ENCODE measurements at regions not wholly inside any gene's neighbourhood (a gene's known extent, or its start where the extent isn't known, plus 50 kb on each side); places are given as distances from the start of the nearest gene placed in this dataset.

- H3K4me1 ChIP-seq: no peaks in the 10 kb centered on the region
- Mint-ChIP-seq H3K27me3 (ENCODE audit: insufficient read depth, low read depth) (no peaks in the 10 kb centered on the region), H3K9me3 (peaks cover 7% of the 10 kb centered on the region), H3K4me3 (no peak overlapping the region), H3K27ac (no peak overlapping the region), H3K4me1 (no peaks in the 10 kb centered on the region), H3K36me3 (no peaks in the 10 kb centered on the region)
- no peaks in the 10 kb centered on the region for H3K79me2 ChIP-seq (ENCODE audit: low read depth)
- no peak overlapping the region for H3K4me2 ChIP-seq
- no peaks in the 10 kb centered on the region for H3K27me3 ChIP-seq
- H2AFZ ChIP-seq (replicated peaks): peak overlapping the region; percentile 3
- TF ChIP-seq CTCF (IDR thresholded peaks at IDR 0.05): no peak
- no peak for TF ChIP-seq EZH2 (IDR thresholded peaks at IDR 0.05)
- TF ChIP-seq EZH2phosphoT487 (IDR thresholded peaks at IDR 0.05): no peak
- no peaks in the 10 kb centered on the region for H3F3A ChIP-seq (ENCODE audit: low read depth)
- no peak overlapping the region for H3K27ac ChIP-seq
- no peaks in the 10 kb centered on the region for H3K9me3 ChIP-seq (ENCODE audit: low read depth)
- no peak overlapping the region for H3K4me3 ChIP-seq
- no peak for DNase-seq (ENCODE audit: low spot score)
- H3K9ac ChIP-seq: no peak overlapping the region
- H4K20me1 ChIP-seq (ENCODE audit: low read depth): no peaks in the 10 kb centered on the region
- no peaks in the 10 kb centered on the region for H3K36me3 ChIP-seq
Measured at GRCh38 chr1:55396381-55396891, 181.3 kb upstream of the USP24 start.

GRCh38 chr1:55388960-55389359 is 173.8 kb upstream of the USP24 start:
- Mint-ChIP-seq H3K36me3 (no peaks in the 10 kb centered on the region), H3K27me3 (ENCODE audit: insufficient read depth, low read depth) (no peaks in the 10 kb centered on the region), H3K9me3 (peaks cover 17% of the 10 kb centered on the region), H3K4me3 (no peak overlapping the region), H3K4me1 (no peaks in the 10 kb centered on the region), H3K27ac (no peak overlapping the region)
- TF ChIP-seq EZH2phosphoT487 (IDR thresholded peaks at IDR 0.05): no peak
- TF ChIP-seq EZH2 (IDR thresholded peaks at IDR 0.05): no peak
- TF ChIP-seq CTCF (IDR thresholded peaks at IDR 0.05): no peak
- no peak overlapping the region for H3K4me3 ChIP-seq
- no peak overlapping the region for H2AFZ ChIP-seq (replicated peaks)
- no peaks in the 10 kb centered on the region for H3K4me1 ChIP-seq
- no peaks in the 10 kb centered on the region for H3K27me3 ChIP-seq
- no peaks in the 10 kb centered on the region for H3F3A ChIP-seq (ENCODE audit: low read depth)
- no peaks in the 10 kb centered on the region for H3K79me2 ChIP-seq (ENCODE audit: low read depth)
- H3K4me2 ChIP-seq: no peak overlapping the region
- no peak for DNase-seq (ENCODE audit: low spot score)
- H3K27ac ChIP-seq: no peak overlapping the region
- no peaks in the 10 kb centered on the region for H3K36me3 ChIP-seq
- no peaks in the 10 kb centered on the region for H3K9me3 ChIP-seq (ENCODE audit: low read depth)
- H4K20me1 ChIP-seq (ENCODE audit: low read depth): no peaks in the 10 kb centered on the region
- no peak overlapping the region for H3K9ac ChIP-seq

- no peaks in the 10 kb centered on the region for H3K36me3 Mint-ChIP-seq
- no peak for DNase-seq (ENCODE audit: low spot score)
- no peaks in the 10 kb centered on the region for H3K27me3 ChIP-seq
- no peak overlapping the region for H3K9ac ChIP-seq
- H2AFZ ChIP-seq (replicated peaks): no peak overlapping the region
- H3K9me3 Mint-ChIP-seq: peaks cover 9% of the 10 kb centered on the region
- no peaks in the 10 kb centered on the region for H3F3A ChIP-seq (ENCODE audit: low read depth)
- no peak overlapping the region for H3K4me3 ChIP-seq
- H4K20me1 ChIP-seq (ENCODE audit: low read depth): no peaks in the 10 kb centered on the region
- no peak overlapping the region for H3K27ac ChIP-seq
- no peaks in the 10 kb centered on the region for H3K36me3 ChIP-seq
- no peaks in the 10 kb centered on the region for H3K27me3 Mint-ChIP-seq (ENCODE audit: insufficient read depth, low read depth)
- H3K4me1 Mint-ChIP-seq: no peaks in the 10 kb centered on the region
- H3K79me2 ChIP-seq (ENCODE audit: low read depth): no peaks in the 10 kb centered on the region
- H3K4me3 Mint-ChIP-seq: no peak overlapping the region
- no peak overlapping the region for H3K27ac Mint-ChIP-seq
- H3K9me3 ChIP-seq (ENCODE audit: low read depth): no peaks in the 10 kb centered on the region
- H3K4me2 ChIP-seq: no peak overlapping the region
- TF ChIP-seq CTCF (IDR thresholded peaks at IDR 0.05) (no peak), EZH2 (IDR thresholded peaks at IDR 0.05) (no peak), EZH2phosphoT487 (IDR thresholded peaks at IDR 0.05) (no peak)
- no peaks in the 10 kb centered on the region for H3K4me1 ChIP-seq
Measured at GRCh38 chr1:55387145-55387544, 172.0 kb upstream of the USP24 start.

All from neural progenitor cell (in vitro differentiated cells).